ENCODE measurements at regions not wholly inside any gene's neighbourhood (a gene's known extent, or its start where the extent isn't known, plus 50 kb on each side); places are given as distances from the start of the nearest gene placed in this dataset.

GRCh38 chr14:71731096-71731495, 201.1 kb upstream of the RGS6 start:
- H4K20me1 ChIP-seq (ENCODE audit: control insufficient read depth, insufficient read depth, insufficient read length): no peaks in the 10 kb centered on the region
- H3K56ac ChIP-seq (ENCODE audit: insufficient read length, low read depth, low read length): no peak overlapping the region
- no peaks in the 10 kb centered on the region for H3K9me3 ChIP-seq (ENCODE audit: control insufficient read depth, low read depth, low read length)
- no CpG with 5 or more reads among the region's 5 CpGs for WGBS (ENCODE audit: extremely low coverage, insufficient read length, low lambda C conversion rate)
- no peak overlapping the region for H3K27ac ChIP-seq (ENCODE audit: insufficient read length, low read depth, low read length)
- H2AK5ac ChIP-seq (ENCODE audit: insufficient read length, low read length): no peak overlapping the region
- no peak overlapping the region for H3K23ac ChIP-seq (ENCODE audit: insufficient read length, low read depth, low read length)
- Mint-ChIP-seq H3K4me1 (no peaks in the 10 kb centered on the region; a peak in 1 of 4 replicates), H3K36me3 (ENCODE audit: insufficient read depth in 1 of 3, low read depth in 3 of 3) (peaks cover 31 to 60% (median 56%) of the 10 kb centered on the region in 3 experiments), H3K27me3 (ENCODE audit: low read depth) (no peaks in the 10 kb centered on the region; the same call in 1 of the 2 replicates), H3K9me3 (no peaks in the 10 kb centered on the region), H3K4me3 (no peak overlapping the region), H3K27ac (no peak overlapping the region)
- H2BK120ac ChIP-seq (ENCODE audit: low read depth, low read length, poor library complexity, severe bottlenecking): no peak overlapping the region
- H2BK12ac ChIP-seq (ENCODE audit: insufficient read length, low read depth, low read length): no peak overlapping the region
- H4K91ac ChIP-seq (ENCODE audit: insufficient read length, low read depth, low read length): no peak overlapping the region
- no peak for TF ChIP-seq CTCF (conservative IDR thresholded peaks at IDR 0.05)
- no peak overlapping the region for H2BK20ac ChIP-seq (ENCODE audit: low read depth, low read length, poor library complexity, severe bottlenecking)
- DNase-seq: no peak
- H3K14ac ChIP-seq (ENCODE audit: insufficient read depth, low read length): no peak overlapping the region
- H2BK5ac ChIP-seq (ENCODE audit: insufficient read length, low read length): no peak overlapping the region
- H3T11ph ChIP-seq (ENCODE audit: low read length): no peak overlapping the region
- no peak overlapping the region for H3K9ac ChIP-seq (ENCODE audit: extremely low read depth, insufficient read length, low read length)
- no peak overlapping the region for H3K4me2 ChIP-seq (ENCODE audit: insufficient read depth, insufficient read length, low read length)
- no peak overlapping the region for H3K4ac ChIP-seq (ENCODE audit: low read depth, low read length)
- no peak overlapping the region for H4K8ac ChIP-seq (replicated peaks; ENCODE audit: insufficient read length, low read depth, low read length)
- H3K79me1 ChIP-seq (ENCODE audit: insufficient read depth, low read depth, low read length, poor library complexity, severe bottlenecking): no peaks in the 10 kb centered on the region
- H2AFZ ChIP-seq (ENCODE audit: low read length): no peak overlapping the region
- no peak overlapping the region for H3K18ac ChIP-seq (ENCODE audit: insufficient read length, low read depth, low read length)
- no peak overlapping the region for H2BK15ac ChIP-seq (ENCODE audit: low read depth, low read length)
- H3K27me3 ChIP-seq (ENCODE audit: insufficient read depth, low read length): no peaks in the 10 kb centered on the region
- H4K5ac ChIP-seq (ENCODE audit: insufficient read length, low read depth, low read length): no peak overlapping the region
- H3K23me2 ChIP-seq (ENCODE audit: insufficient read length, low read depth, low read length, poor library complexity, severe bottlenecking): no peaks in the 10 kb centered on the region
- H3K4me1 ChIP-seq (ENCODE audit: insufficient read depth, low read length): no peaks in the 10 kb centered on the region
- no peaks in the 10 kb centered on the region for H3K79me2 ChIP-seq (ENCODE audit: insufficient read depth, low read length)
